Tibial artery (tissue), 4 donors: ENCODE measurements at regions not wholly inside any gene's neighbourhood (a gene's known extent, or its start where the extent isn't known, plus 50 kb on each side); places are given as distances from the start of the nearest gene placed in this dataset.

Experiments
- DNase-seq, 2 donors: peaks; one replicate each; pipeline ENCODE4 v3.0.0-alpha.2; 2019
- H3K27ac ChIP-seq, 2 donors: fragments of 200-600 bp; sonication (generic) in 1 of 2; 1 replicate in 1 of 2; 2 replicates in 1 of 2; pipeline ENCODE4 v1.5.1; 2018 to 2019; ENCODE audit warnings: mild to moderate bottlenecking in 1 of 2
- H3K27me3 ChIP-seq, 2 donors: fragments of 200-600 bp; sonication (generic) in 1 of 2; one replicate each; pipeline versions ENCODE4 v1.5.1 to v1.6.0; 2016 to 2019
- H3K36me3 ChIP-seq, 3 donors: fragments of 200-600 bp; sonication (generic) in 2 of 3; one replicate each; pipeline ENCODE4 v1.5.1; 2016 to 2019; ENCODE audit warnings: mild to moderate bottlenecking in 2 of 3
- H3K4me1 ChIP-seq, 4 donors: fragments of 200-600 bp; sonication (generic) in 2 of 4; 1 replicate in 3 of 4; 2 replicates in 1 of 4; pipeline ENCODE4 v1.5.1; 2016 to 2019
- H3K4me3 ChIP-seq, 2 donors: fragments of 200-600 bp; sonication (generic) in 1 of 2; 1 replicate in 1 of 2; 2 replicates in 1 of 2; pipeline ENCODE4 v1.5.1; 2018 to 2019; ENCODE audit warnings: mild to moderate bottlenecking in 2 of 2
- H3K9me3 ChIP-seq, 3 donors: fragments of 200-600 bp; sonication (generic) in 1 of 3; one replicate each; pipeline ENCODE4 v1.5.1; 2016 to 2019
- CTCF ChIP-seq, 2 experiments: fragments of 200-600 bp in 1 of 2; fragments of 450-650 bp in 1 of 2; IDR thresholded peaks; one replicate each; pipeline ENCODE4 v1.5.1; 2017 to 2019; ENCODE audit warnings: antibody characterized with exemption in 2 of 2, mild to moderate bottlenecking in 1 of 2, moderate library complexity in 1 of 2
- intact Hi-C: fragments of 100-400 bp; cut with DNase I; formaldehyde crosslinking; loops from one replicate; pipeline ENCODE4 v1.15.0; 2023; ENCODE audit warnings: low total_unique reads

DNA sequence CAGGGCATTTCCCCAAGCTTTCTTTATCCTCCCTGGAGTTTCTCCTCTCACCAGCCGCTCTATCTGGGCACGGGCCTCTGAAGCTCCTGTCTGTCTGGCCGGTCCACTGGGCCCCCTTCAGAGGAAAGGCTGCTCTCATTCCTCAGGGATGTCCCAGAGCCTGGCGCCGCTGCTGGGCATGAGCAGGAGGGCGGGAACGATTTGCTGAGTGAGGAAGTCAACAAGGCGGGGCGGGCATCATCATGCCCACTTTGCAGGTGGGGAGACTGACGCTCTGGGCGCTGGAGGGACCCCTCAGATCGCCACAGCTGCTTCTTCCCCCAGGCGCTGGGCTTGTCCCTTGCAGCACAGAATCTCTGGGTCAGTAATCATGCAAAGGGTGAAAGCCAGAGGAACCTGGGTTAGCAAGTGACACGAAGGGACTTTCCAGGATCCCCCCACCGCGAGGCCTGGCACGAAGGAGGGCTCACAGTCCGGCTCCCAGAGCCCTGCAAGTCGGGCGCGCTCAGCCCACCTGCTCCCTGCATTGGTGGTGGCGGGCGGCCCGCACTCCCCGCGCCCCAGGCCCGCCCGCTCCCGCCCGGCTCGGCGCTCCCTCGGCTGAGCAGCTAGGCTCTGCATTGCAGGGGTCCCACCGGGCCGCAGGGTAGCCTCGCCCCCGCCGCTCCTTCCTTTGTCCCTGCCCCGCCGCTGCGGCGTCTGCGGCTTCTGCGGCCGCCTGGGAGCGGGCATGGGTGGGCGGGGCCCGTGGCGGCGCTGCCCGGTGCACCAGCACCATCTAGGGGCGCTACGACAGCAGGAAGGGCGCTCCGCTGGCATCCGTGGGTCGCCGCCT is 157.8 kb downstream of the CYRIA start:
- peak in 1 of 2 experiments; percentile 57 for TF ChIP-seq CTCF (IDR thresholded peaks at IDR 0.05)
- peaks cover 0 to 36% of the 10 kb centered on the region in 2 donors for H3K27me3 ChIP-seq
- no peaks in the 10 kb centered on the region for H3K9me3 ChIP-seq
- DNase-seq, result no peak
- intact Hi-C loops, result no loop called here
- H3K27ac ChIP-seq, result no peak overlapping the region
- H3K4me3 ChIP-seq, result peak overlapping the region; percentile 39 to 43
- no peaks in the 10 kb centered on the region for H3K36me3 ChIP-seq
- peaks cover 0 to 13% (median 6%) of the 10 kb centered on the region in 4 donors for H3K4me1 ChIP-seq

DNA sequence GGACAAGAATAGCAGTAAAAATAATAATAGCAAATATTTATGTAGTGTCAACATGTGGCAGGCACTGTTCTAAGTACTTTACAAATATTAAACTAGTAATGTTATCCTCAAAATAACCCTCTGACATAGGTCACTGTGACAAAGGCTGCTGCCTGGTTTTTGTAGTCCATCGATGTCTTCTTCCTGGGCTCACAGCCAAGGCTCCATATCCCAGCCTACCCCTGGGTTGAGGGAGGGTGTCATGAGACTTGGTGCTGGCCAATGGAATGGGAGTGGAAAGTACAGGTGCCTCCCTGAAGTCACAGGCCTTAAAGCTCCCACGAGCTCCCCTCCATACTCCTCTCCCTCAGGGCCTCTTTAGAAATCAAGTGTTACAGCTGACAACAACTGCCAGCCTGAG is 159.3 kb downstream of the CYRIA start:
- Histone ChIP-seq H3K4me1 (peaks cover 0 to 13% (median 6%) of the 10 kb centered on the region in 4 donors), H3K27me3 (peaks cover 0 to 32% of the 10 kb centered on the region in 2 donors), H3K36me3 (no peaks in the 10 kb centered on the region), H3K27ac (no peak overlapping the region), H3K9me3 (no peaks in the 10 kb centered on the region), H3K4me3 (no peak overlapping the region)
- intact Hi-C loops, result no loop called here
- DNase-seq, result no peak
- no peak for TF ChIP-seq CTCF (IDR thresholded peaks at IDR 0.05)

DNA sequence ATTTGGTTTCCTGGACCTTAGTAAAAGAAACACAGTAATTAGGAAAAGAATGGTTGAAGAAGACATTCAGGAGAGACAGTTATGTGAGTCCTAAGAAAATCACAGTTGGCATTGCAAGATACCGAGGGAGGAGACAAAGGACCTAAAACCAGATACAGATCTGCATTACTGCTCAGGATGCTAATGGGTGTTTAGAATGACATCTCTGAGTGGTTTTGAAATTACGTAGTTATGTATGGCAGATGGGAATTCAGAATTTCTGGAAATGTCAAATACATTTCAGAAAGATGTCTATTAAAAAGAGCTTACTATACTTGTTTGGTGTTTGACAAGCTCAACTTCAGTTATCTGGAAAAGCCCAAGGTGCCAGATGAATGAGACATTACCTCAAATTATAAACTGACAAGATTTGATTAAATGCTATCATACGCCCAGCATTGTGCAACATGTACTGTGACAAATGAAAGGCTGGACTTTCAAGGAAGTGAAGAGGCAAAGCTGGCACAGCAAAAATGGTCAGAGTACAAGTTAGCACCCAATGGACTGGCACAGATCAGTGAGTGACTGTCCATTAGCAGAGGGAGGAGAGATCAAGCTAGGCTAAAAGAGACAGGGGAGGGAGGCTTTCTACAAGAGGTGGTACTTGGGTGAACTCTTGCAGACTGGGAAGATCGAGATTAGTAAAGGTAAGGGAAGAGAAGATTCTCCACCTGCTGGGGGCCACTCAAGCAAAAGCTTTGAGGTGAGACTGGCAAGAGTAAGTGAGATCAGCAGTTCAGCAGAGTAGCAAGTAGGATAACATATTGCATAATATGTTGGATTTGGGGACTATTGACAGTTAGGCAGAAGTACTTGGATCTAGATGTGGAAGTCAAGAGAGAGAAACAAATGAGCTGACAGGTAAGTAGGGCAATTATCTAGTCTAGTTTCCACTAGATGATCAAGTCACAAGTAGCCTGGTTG is 168.9 kb downstream of the CYRIA start:
- intact Hi-C loops, result no loop called here
- Histone ChIP-seq H3K36me3 (no peaks in the 10 kb centered on the region), H3K4me1 (no peaks in the 10 kb centered on the region), H3K27me3 (no peaks in the 10 kb centered on the region), H3K4me3 (no peak overlapping the region), H3K9me3 (no peaks in the 10 kb centered on the region), H3K27ac (no peak overlapping the region)
- TF ChIP-seq CTCF (IDR thresholded peaks at IDR 0.05), result no peak
- DNase-seq, result no peak

DNA sequence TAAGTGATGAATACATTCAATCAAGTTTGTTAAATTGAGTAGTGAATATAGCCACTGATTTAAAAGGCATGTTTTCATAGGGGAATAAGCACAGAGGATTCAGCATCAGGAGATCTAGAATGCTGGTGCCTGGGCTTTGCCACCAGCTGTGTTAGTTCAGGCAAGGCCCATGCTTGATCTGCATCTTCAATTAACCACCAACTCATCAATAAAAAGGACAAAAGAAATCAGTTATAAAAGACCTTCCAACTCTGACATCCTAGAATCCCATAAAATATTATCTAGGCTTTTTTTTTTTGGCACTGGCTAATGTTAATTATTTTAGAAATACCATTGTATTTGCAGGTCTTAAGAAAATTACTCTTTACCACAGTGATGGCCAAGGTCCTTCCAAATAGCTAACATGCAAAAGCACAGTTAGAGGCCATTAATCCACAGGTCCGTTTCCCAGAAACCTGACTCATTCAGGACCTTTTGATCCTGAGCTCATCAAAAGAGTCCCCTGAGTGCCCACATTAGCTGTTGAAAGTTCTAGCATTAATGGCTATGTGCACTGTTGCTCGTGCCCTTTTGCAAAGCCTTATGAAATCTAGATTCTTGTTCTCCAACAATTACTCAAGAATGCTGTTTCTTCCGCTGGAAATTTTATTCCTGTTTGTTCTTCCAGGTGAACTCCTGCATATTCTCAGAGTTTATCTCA is 170.0 kb downstream of the CYRIA start:
- intact Hi-C loops, result no loop called here
- Histone ChIP-seq H3K27ac (no peak overlapping the region), H3K27me3 (peaks cover 0 to 1% of the 10 kb centered on the region in 2 donors)

More for the DNA sequence above, 170.0 kb downstream of the CYRIA start:
- H3K9me3 ChIP-seq, result no peaks in the 10 kb centered on the region
- H3K4me3 ChIP-seq, result no peak overlapping the region
- no peaks in the 10 kb centered on the region for H3K36me3 ChIP-seq
- no peak for DNase-seq
- TF ChIP-seq CTCF (IDR thresholded peaks at IDR 0.05), result no peak
- H3K4me1 ChIP-seq, result no peaks in the 10 kb centered on the region
